ENCODE measurements at regions not wholly inside any gene's neighbourhood (a gene's known extent, or its start where the extent isn't known, plus 50 kb on each side); places are given as distances from the start of the nearest gene placed in this dataset.

DNA sequence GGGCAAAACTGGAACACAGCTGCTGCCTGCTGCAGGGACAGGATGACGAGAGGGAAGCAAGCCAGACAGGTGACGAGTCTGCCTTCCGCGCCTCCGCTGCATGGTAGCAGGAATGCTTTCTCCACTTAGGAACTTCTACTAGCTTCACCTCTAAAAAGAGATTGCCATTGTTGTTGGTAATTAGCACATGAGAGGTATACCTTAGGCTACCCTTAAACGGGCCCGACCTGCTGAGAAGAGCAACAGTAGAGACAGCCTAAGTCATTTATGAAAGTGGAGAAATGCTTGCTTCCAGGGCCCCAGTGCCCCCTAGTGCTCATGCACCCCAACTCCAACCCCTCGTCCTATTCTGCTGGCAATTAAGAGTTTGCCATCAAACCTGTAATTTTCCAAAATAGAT lies 96.9 kb upstream of the AKT3 start:
- peak; percentile 52 to 70 (median 62) for ATAC-seq (replicated peaks in 1 of 4)
- Mint-ChIP-seq H3K27ac (no peak overlapping the region), H3K36me3 (no peaks in the 10 kb centered on the region), H3K4me3 (no peak overlapping the region), H3K27me3 (peaks cover 0 to 1% of the 10 kb centered on the region in 2 donors), H3K9me3 (no peaks in the 10 kb centered on the region), H3K4me1 (no peaks in the 10 kb centered on the region)
- peak in 30 of 35 experiments; percentile 5 to 60 (median 27) for DNase-seq
- ChIA-PET CTCF (no interaction called here), POLR2A (no interaction called here)
- Histone ChIP-seq H3K27me3 (replicated peaks in 1 of 2; ENCODE audit: control insufficient read depth in 2 of 2, extremely low read depth in 1 of 2, insufficient read depth in 2 of 2, low read length in 1 of 2) (peaks cover 0 to 7% of the 10 kb centered on the region in 2 experiments), H3K36me3 (ENCODE audit: control insufficient read depth in 2 of 2, extremely low read depth in 1 of 2, insufficient read depth in 1 of 2, low read length in 1 of 2) (no peaks in the 10 kb centered on the region), H3K27ac (ENCODE audit: low read length) (no peak overlapping the region), H3K4me3 (ENCODE audit: control insufficient read depth in 1 of 2, extremely low read depth in 1 of 2, low read length in 1 of 2) (no peak overlapping the region), H3K4me1 (ENCODE audit: control insufficient read depth in 1 of 2, extremely low read depth in 1 of 2, insufficient read depth in 2 of 2, low read length in 2 of 2) (no peaks in the 10 kb centered on the region), H3K9me3 (no peaks in the 10 kb centered on the region)
- 62% methylated on average over 4 of the region's 8 CpGs for WGBS (ENCODE audit: insufficient coverage)

DNA sequence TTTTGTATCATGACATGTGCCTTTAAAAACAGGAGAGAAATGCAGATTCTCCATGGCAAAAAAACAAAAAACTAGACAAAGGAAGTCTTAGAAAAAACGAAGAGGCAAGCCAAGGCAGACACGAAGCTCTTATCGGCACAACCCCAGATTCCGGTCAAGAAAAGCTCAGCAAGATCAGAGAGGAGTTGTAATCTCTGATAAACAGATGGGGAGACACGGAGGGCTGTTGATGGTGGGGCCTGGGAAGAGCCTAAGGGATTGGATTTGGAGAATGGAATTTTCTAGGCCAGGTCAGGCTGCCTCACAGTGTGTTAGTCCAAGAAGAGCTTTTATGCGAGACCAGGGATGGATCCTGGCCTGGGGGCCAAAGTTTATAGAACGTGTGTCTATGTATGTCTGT lies 96.2 kb upstream of the AKT3 start:
- ChIA-PET POLR2A (no interaction called here), CTCF (no interaction called here)
- Mint-ChIP-seq H3K4me1 (no peaks in the 10 kb centered on the region), H3K27me3 (peaks cover 0 to 4% of the 10 kb centered on the region in 2 donors), H3K27ac (no peak overlapping the region), H3K4me3 (no peak overlapping the region), H3K9me3 (no peaks in the 10 kb centered on the region), H3K36me3 (no peaks in the 10 kb centered on the region)
- ATAC-seq (replicated peaks in 1 of 4) (no peak), DNase-seq (no peak)
- H3K27me3 ChIP-seq (replicated peaks in 1 of 2; ENCODE audit: control insufficient read depth in 2 of 2, extremely low read depth in 1 of 2, insufficient read depth in 2 of 2, low read length in 1 of 2) = peaks cover 0 to 7% of the 10 kb centered on the region in 2 experiments
- H3K4me1 ChIP-seq (ENCODE audit: control insufficient read depth in 1 of 2, extremely low read depth in 1 of 2, insufficient read depth in 2 of 2, low read length in 2 of 2) = no peaks in the 10 kb centered on the region
- no peaks in the 10 kb centered on the region for H3K36me3 ChIP-seq (ENCODE audit: control insufficient read depth in 2 of 2, extremely low read depth in 1 of 2, insufficient read depth in 1 of 2, low read length in 1 of 2)
- no peak overlapping the region for H3K4me3 ChIP-seq (ENCODE audit: control insufficient read depth in 1 of 2, extremely low read depth in 1 of 2, low read length in 1 of 2)
- 85% methylated on average over 6 of the region's 7 CpGs for WGBS (ENCODE audit: insufficient coverage)
- H3K27ac ChIP-seq (ENCODE audit: low read length) = no peak overlapping the region
- H3K9me3 ChIP-seq = no peaks in the 10 kb centered on the region

DNA sequence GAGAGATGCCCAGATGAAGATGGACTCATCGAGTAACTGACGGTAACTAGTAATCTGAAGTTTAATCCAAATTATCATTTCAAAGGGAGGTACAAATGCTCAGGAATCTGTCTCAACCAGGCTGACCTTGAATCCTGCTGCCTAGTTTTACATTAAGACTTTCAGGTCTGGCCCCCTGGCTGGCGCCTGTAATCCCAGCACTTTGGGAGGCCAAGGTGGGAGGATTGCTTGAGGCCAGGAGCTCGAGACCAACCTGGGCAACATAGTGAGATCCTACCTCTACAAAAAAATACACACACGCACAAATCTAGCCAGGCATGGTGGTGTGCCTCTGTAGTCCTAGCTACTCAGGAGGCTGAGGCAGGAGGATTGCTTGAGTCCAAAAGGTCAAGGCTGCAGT lies 95.7 kb upstream of the AKT3 start:
- H3K27ac ChIP-seq (ENCODE audit: low read length) = no peak overlapping the region
- ATAC-seq (replicated peaks in 1 of 4) (no peak), DNase-seq (no peak)
- Mint-ChIP-seq H3K4me3 (no peak overlapping the region), H3K27me3 (peaks cover 0 to 4% of the 10 kb centered on the region in 2 donors), H3K9me3 (no peaks in the 10 kb centered on the region), H3K36me3 (no peaks in the 10 kb centered on the region), H3K4me1 (no peaks in the 10 kb centered on the region), H3K27ac (no peak overlapping the region)
- CTCF ChIA-PET = interaction anchor here in 1 of 2 donors (0.6 kb wide), 1 partner anchor 32 kb away, joined by 4 read pairs; no protein-coding TSS in a partner anchor
- 100% methylated on average over 1 of the region's 5 CpGs for WGBS (ENCODE audit: insufficient coverage)
- no peaks in the 10 kb centered on the region for H3K9me3 ChIP-seq
- no peaks in the 10 kb centered on the region for H3K36me3 ChIP-seq (ENCODE audit: control insufficient read depth in 2 of 2, extremely low read depth in 1 of 2, insufficient read depth in 1 of 2, low read length in 1 of 2)
- H3K4me1 ChIP-seq (ENCODE audit: control insufficient read depth in 1 of 2, extremely low read depth in 1 of 2, insufficient read depth in 2 of 2, low read length in 2 of 2) = no peaks in the 10 kb centered on the region
- POLR2A ChIA-PET = no interaction called here
- H3K4me3 ChIP-seq (ENCODE audit: control insufficient read depth in 1 of 2, extremely low read depth in 1 of 2, low read length in 1 of 2) = no peak overlapping the region
- peaks cover 0 to 11% of the 10 kb centered on the region in 2 experiments for H3K27me3 ChIP-seq (replicated peaks in 1 of 2; ENCODE audit: control insufficient read depth in 2 of 2, extremely low read depth in 1 of 2, insufficient read depth in 2 of 2, low read length in 1 of 2)

DNA sequence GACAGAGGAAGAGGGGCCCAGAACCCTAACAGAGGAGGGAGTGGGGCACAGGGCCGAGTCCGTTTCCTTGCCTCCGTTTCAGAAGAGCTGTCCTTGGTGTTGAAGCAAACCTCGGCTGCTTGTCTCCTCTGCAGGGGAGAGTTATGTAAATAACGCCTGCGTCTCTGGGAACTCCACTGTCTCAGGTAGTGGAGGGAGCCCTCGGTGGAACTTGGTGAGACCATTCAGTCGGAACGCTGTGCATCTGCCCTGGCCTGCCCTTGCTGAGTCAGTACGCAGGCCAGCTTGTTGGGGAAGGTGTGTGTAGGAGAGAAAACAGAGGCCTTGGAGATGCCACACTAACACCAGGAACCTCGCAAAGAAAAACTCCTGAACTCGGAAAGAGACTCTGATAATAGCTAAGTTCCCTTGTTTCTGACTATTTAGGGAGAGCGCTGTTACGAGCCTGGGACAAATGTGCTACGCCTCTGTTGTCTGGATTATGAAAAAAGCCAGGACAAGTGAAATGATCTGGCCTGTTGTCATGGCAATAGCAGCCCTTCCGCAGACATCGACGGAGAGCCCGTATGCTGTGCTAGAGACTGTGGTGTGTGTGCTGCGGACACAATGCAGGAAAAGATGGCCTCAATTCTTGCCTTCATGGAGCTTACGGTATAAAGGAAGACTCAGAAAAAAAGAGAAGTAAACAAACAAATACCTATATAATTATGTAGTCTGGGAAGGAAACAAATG lies 94.6 kb upstream of the AKT3 start:
- Histone ChIP-seq H3K27ac (ENCODE audit: low read length) (no peak overlapping the region), H3K4me1 (ENCODE audit: control insufficient read depth in 1 of 2, extremely low read depth in 1 of 2, insufficient read depth in 2 of 2, low read length in 2 of 2) (no peaks in the 10 kb centered on the region), H3K36me3 (ENCODE audit: control insufficient read depth in 2 of 2, extremely low read depth in 1 of 2, insufficient read depth in 1 of 2, low read length in 1 of 2) (no peaks in the 10 kb centered on the region), H3K27me3 (replicated peaks in 1 of 2; ENCODE audit: control insufficient read depth in 2 of 2, extremely low read depth in 1 of 2, insufficient read depth in 2 of 2, low read length in 1 of 2) (peaks cover 0 to 14% of the 10 kb centered on the region in 2 experiments), H3K4me3 (ENCODE audit: control insufficient read depth in 1 of 2, extremely low read depth in 1 of 2, low read length in 1 of 2) (no peak overlapping the region), H3K9me3 (no peaks in the 10 kb centered on the region)
- Mint-ChIP-seq H3K4me3 (no peak overlapping the region), H3K27ac (no peak overlapping the region), H3K9me3 (no peaks in the 10 kb centered on the region), H3K27me3 (peaks cover 0 to 4% of the 10 kb centered on the region in 2 donors), H3K36me3 (no peaks in the 10 kb centered on the region), H3K4me1 (no peaks in the 10 kb centered on the region)
- DNase-seq (no peak), ATAC-seq (replicated peaks in 1 of 4) (no peak)
- 60% methylated on average over 13 of the region's 21 CpGs for WGBS (ENCODE audit: insufficient coverage)
- ChIA-PET CTCF (no interaction called here), POLR2A (interaction anchor here in 1 of 2 donors (0.5 kb wide), 1 partner anchor 38 kb away, joined by 3 read pairs; no protein-coding TSS in a partner anchor)

DNA sequence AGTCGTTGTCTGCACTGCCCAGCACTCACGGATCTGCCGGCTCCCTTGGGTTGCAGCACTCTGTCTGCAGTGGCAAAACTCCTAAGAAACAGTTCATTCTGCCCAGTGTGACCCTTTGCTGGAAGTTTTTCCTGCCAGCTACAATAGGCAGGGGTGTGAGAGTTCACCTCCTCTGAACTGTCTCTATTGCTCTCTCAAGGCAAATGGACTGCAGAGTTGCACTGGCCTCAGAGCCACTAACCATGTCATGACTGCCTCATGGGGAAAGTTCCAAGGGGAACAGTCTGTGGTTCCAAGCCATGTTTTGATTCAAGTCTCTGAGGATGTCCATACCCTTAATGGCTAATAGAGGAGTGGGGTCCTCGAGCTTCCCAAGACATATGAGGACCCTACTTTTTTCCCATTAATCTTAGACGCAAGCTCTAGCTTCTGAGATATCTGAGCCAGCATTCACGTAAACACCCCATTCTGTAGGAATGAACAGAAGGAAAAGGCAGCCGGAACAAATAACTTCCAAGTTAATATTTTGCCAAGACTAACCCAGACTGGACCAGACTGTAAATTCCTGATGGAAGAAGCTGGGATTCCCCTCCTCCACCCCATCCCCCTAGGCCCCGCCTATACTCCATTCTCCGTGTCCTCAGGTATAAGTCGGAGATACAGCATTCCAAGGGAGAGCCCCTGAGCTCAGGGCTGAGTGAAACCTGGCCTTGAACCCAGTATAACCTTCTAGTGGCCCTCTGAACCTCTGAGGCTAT lies 93.8 kb upstream of the AKT3 start:
- H3K4me3 ChIP-seq (ENCODE audit: control insufficient read depth in 1 of 2, extremely low read depth in 1 of 2, low read length in 1 of 2) = no peak overlapping the region
- no peak for DNase-seq
- H3K9me3 ChIP-seq = no peaks in the 10 kb centered on the region
- Mint-ChIP-seq H3K36me3 (no peaks in the 10 kb centered on the region), H3K9me3 (no peaks in the 10 kb centered on the region), H3K27me3 (peaks cover 5% of the 10 kb centered on the region in 2 donors), H3K27ac (no peak overlapping the region), H3K4me3 (no peak overlapping the region), H3K4me1 (no peaks in the 10 kb centered on the region)
- ChIA-PET POLR2A (no interaction called here), CTCF (interaction anchor here in 1 of 2 donors (0.6 kb wide), 1 partner anchor 52 kb away, joined by 4 read pairs; no protein-coding TSS in a partner anchor)
- no peak for ATAC-seq (replicated peaks in 1 of 4)
- H3K27ac ChIP-seq (ENCODE audit: low read length) = no peak overlapping the region
- H3K27me3 ChIP-seq (replicated peaks in 1 of 2; ENCODE audit: control insufficient read depth in 2 of 2, extremely low read depth in 1 of 2, insufficient read depth in 2 of 2, low read length in 1 of 2) = peaks cover 0 to 14% of the 10 kb centered on the region in 2 experiments
- no peaks in the 10 kb centered on the region for H3K36me3 ChIP-seq (ENCODE audit: control insufficient read depth in 2 of 2, extremely low read depth in 1 of 2, insufficient read depth in 1 of 2, low read length in 1 of 2)
- no peaks in the 10 kb centered on the region for H3K4me1 ChIP-seq (ENCODE audit: control insufficient read depth in 1 of 2, extremely low read depth in 1 of 2, insufficient read depth in 2 of 2, low read length in 2 of 2)
- WGBS (ENCODE audit: insufficient coverage) = 92% methylated on average over 5 of the region's 10 CpGs

DNA sequence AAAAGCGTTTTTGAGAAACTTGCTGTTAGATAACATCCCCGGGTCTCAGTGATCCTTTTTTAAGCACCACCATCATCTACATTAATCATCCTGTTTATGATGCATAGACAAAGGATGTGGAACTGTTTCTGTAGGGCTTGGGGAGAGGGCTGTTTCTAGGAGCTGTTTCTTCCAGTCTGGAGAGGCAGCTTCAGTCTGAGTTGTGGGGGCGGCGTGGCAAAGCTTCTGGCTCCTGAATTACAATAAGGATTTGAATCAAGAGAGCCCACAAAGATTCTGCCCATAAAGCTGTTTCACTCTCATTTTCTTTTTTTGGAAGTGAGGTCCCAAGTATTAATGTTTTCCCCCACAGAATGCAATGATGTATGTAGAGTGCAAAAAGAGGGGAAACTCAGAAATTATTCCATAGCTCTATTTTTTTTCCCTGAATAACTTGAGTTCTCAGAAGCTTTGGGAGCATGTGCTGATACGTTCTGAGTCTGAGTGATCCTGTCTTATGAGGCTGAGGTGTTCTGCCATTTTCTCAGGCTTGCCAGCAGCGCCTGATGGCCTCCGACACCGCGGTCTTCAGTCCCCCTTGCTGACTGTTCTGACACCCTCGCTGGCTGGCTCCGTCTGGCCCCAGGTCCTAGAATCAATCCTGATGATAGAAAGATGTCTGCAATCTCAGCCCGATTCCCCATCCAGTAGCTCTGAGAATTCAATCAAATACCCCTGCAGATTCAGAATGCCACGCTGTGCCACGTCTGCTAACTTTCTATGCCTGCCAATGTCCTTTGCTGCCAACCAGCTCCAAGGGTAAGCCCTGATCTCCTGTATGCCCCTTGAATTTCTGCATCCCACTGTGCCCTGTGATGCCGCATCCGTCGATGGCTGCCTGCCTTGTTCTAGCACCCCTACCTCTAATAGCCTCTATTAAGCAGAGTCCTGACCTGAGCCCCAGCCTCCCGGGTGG lies 92.4 kb upstream of the AKT3 start:
- no peak overlapping the region for H3K27ac Mint-ChIP-seq
- POLR2A ChIA-PET = no interaction called here
- no peaks in the 10 kb centered on the region for H3K4me1 ChIP-seq (ENCODE audit: control insufficient read depth in 1 of 2, extremely low read depth in 1 of 2, insufficient read depth in 2 of 2, low read length in 2 of 2)
- no peaks in the 10 kb centered on the region for H3K36me3 Mint-ChIP-seq
- H3K4me1 Mint-ChIP-seq = no peaks in the 10 kb centered on the region
- H3K9me3 ChIP-seq = no peaks in the 10 kb centered on the region
- no peak for DNase-seq
- peaks cover 5 to 9% of the 10 kb centered on the region in 2 donors for H3K27me3 Mint-ChIP-seq
- H3K4me3 ChIP-seq (ENCODE audit: control insufficient read depth in 1 of 2, extremely low read depth in 1 of 2, low read length in 1 of 2) = no peak overlapping the region
- ATAC-seq (replicated peaks in 1 of 4) = no peak
- 96% methylated on average over 13 of the region's 18 CpGs for WGBS (ENCODE audit: insufficient coverage)
- H3K4me3 Mint-ChIP-seq = no peak overlapping the region
- no peaks in the 10 kb centered on the region for H3K9me3 Mint-ChIP-seq
- CTCF ChIA-PET = interaction anchor here (0.5 to 0.6 kb wide), 2 partner anchors 14 to 229 kb away, joined by 3 read pairs; no protein-coding TSS in a partner anchor
- H3K27ac ChIP-seq (ENCODE audit: low read length) = no peak overlapping the region
- H3K36me3 ChIP-seq (ENCODE audit: control insufficient read depth in 2 of 2, extremely low read depth in 1 of 2, insufficient read depth in 1 of 2, low read length in 1 of 2) = no peaks in the 10 kb centered on the region
- H3K27me3 ChIP-seq (replicated peaks in 1 of 2; ENCODE audit: control insufficient read depth in 2 of 2, extremely low read depth in 1 of 2, insufficient read depth in 2 of 2, low read length in 1 of 2) = peaks cover 0 to 14% of the 10 kb centered on the region in 2 experiments

Data from T-cell (primary cell).